Breast epithelium (tissue), 3 donors: ENCODE measurements at regions not wholly inside any gene's neighbourhood (a gene's known extent, or its start where the extent isn't known, plus 50 kb on each side); places are given as distances from the start of the nearest gene placed in this dataset.

Source experiments
- CTCF ChIP-seq, 3 donors: fragments of 450-650 bp; IDR thresholded peaks; one replicate each; pipeline ENCODE4 v1.5.1; 2016 to 2017; ENCODE audit warnings: antibody characterized with exemption in 3 of 3, mild to moderate bottlenecking in 3 of 3, moderate library complexity in 3 of 3
- POLR2A ChIP-seq: fragments of 450-650 bp; IDR thresholded peaks from one replicate; pipeline ENCODE4 v1.6.1; 2016; ENCODE audit warnings: antibody characterized with exemption, mild to moderate bottlenecking, moderate library complexity
- POLR2AphosphoS5 ChIP-seq, 3 donors: sonication (generic); formaldehyde crosslinking; IDR thresholded peaks; one replicate each; pipeline ENCODE4 v1.6.1; 2017; ENCODE audit warnings: antibody characterized with exemption in 3 of 3

DNA sequence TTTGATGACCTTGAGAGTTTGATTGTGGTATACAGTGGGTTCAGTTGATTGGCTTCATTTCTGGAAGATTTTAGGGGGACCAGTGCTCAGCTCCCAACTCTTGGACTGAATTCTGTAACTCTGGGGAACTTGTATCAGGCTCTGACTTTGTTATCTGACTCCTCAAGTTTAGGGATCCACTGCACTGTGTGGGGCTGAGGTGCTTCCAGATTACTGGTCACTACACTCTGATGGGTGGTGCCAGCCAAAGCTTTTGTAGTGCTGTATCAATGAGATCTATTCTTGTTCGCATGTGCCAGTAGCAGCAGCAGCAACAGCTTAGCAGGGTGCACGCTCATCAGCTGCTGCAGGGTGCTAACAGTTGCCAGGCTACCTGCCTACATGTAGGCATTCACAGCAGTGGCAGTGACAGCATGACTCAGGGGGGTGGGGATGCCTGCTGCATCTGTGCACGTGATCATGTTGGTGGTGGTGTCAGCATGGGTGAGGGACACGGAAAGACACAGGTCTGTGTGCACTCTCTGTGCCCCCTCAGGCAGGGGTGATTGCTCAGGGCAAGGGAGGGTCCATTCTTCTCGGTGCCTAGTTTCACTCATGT is 438.8 kb upstream of the SEMA6A start:
- TF ChIP-seq CTCF (IDR thresholded peaks at IDR 0.05) = no peak
- no peak for TF ChIP-seq POLR2AphosphoS5 (IDR thresholded peaks at IDR 0.05)
- TF ChIP-seq POLR2A = no peak
